Thoracic aorta (tissue), 2 donors: ENCODE measurements at regions not wholly inside any gene's neighbourhood (a gene's known extent, or its start where the extent isn't known, plus 50 kb on each side); places are given as distances from the start of the nearest gene placed in this dataset.

Experiments used
- ATAC-seq: fragments of 150-250 bp; one replicate; pipeline ENCODE4 v1.8.0; 2017; ENCODE audit warnings: low read depth; ENCODE audit not compliant: insufficient number of reproducible peaks, low FRiP score
- DNase-seq: peaks from one replicate; pipeline ENCODE4 v3.0.0-alpha.2; 2020; ENCODE audit warnings: low spot score
- H3K27ac ChIP-seq, 2 donors: fragments of 200-600 bp; sonication (generic); 1 replicate in 1 of 2; 2 replicates in 1 of 2; pipeline ENCODE4 v1.5.1; 2016; ENCODE audit warnings: mild to moderate bottlenecking in 2 of 2, moderate library complexity in 2 of 2
- H3K27me3 ChIP-seq: fragments of 200-600 bp; sonication (generic); replicated peaks from 2 replicates; pipeline ENCODE4 v1.6.0; 2016; ENCODE audit warnings: mild to moderate bottlenecking; ENCODE audit not compliant: insufficient read depth
- H3K36me3 ChIP-seq: fragments of 200-600 bp; sonication (generic); one replicate; pipeline ENCODE4 v1.5.1; 2016
- H3K4me1 ChIP-seq, 2 donors: fragments of 200-600 bp; sonication (generic); 1 replicate in 1 of 2; 2 replicates in 1 of 2; pipeline versions ENCODE4 v1.5.1 to v1.6.0; 2016; ENCODE audit warnings: low read depth in 2 of 2, mild to moderate bottlenecking in 1 of 2; ENCODE audit not compliant: control insufficient read depth in 1 of 2
- H3K4me3 ChIP-seq: fragments of 200-600 bp; sonication (generic); 2 replicates; pipeline ENCODE4 v1.5.1; 2016; ENCODE audit warnings: mild to moderate bottlenecking
- H3K9me3 ChIP-seq: fragments of 200-600 bp; sonication (generic); 2 replicates; pipeline ENCODE4 v1.5.1; 2016
- TF ChIP-seq, protein P1 (sequence below): fragments of 200-600 bp; sonication (generic); IDR thresholded peaks from one replicate; pipeline ENCODE4 v1.5.1; 2019; ENCODE audit warnings: antibody characterized with exemption

DNA sequence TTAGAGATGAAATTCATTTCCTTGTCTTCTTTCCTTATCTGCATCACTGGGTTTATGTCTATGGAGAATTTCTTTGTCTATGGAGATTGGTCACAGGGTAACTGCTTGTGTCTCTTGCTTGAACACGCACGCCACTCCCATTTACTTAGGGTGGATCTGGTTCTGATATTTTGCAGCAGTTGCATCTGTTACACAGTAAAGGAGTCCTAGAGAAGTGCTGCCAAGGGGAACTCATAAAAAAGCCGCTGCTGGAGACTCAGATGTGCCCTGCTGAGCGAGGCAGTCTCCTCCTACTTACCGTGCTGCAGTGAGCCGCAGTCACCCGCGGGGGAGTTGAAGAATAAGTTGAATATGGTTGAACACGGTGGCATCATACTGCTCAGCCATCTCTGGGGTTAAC, 105.2 kb upstream of the KLHL25 start:
- ATAC-seq (no peak), DNase-seq (no peak)
- H3K27ac ChIP-seq, result no peak overlapping the region
- no peaks in the 10 kb centered on the region for H3K27me3 ChIP-seq
- H3K4me3 ChIP-seq, result no peak overlapping the region
- TF ChIP-seq, protein P1, sequence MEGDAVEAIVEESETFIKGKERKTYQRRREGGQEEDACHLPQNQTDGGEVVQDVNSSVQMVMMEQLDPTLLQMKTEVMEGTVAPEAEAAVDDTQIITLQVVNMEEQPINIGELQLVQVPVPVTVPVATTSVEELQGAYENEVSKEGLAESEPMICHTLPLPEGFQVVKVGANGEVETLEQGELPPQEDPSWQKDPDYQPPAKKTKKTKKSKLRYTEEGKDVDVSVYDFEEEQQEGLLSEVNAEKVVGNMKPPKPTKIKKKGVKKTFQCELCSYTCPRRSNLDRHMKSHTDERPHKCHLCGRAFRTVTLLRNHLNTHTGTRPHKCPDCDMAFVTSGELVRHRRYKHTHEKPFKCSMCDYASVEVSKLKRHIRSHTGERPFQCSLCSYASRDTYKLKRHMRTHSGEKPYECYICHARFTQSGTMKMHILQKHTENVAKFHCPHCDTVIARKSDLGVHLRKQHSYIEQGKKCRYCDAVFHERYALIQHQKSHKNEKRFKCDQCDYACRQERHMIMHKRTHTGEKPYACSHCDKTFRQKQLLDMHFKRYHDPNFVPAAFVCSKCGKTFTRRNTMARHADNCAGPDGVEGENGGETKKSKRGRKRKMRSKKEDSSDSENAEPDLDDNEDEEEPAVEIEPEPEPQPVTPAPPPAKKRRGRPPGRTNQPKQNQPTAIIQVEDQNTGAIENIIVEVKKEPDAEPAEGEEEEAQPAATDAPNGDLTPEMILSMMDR, result no peak
- H3K36me3 ChIP-seq, result no peaks in the 10 kb centered on the region
- H3K4me1 ChIP-seq, result no peaks in the 10 kb centered on the region
- H3K9me3 ChIP-seq, result no peaks in the 10 kb centered on the region

DNA sequence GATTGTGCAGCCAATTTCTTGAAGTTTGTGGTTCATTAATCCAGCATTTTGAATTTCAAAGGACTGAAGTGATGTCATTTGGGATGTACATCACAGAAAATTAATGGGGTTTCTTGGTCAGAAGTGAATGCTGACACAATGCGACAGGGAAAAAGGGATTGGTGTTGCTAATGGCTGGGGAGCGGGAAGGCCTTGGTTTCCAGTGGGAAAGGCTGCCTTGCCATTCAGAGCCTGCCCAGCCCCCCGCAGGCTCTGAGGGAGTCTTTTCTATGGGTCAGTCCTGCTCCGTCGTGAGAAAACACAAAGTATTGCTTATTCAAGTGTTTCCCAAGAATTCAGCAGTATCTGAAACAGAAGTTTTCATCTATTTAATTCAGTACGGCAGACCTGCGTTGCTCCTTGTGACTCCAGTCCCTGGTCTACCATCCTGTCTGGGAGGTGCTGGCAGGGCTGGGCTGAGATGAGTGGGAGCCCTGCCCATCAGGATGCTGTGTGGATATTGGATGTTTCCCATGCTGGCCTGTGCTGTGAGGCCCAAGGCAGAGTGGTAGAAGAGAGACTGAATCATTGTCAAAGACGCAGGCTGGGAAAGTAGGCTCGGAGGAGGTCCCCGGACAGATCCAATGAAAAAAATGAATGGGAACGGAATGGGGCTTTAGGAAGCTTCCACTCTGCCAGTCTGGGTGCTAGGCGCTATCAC, 111.2 kb upstream of the KLHL25 start:
- Histone ChIP-seq H3K27ac (no peak overlapping the region), H3K4me3 (no peak overlapping the region), H3K9me3 (no peaks in the 10 kb centered on the region), H3K36me3 (no peaks in the 10 kb centered on the region), H3K27me3 (no peaks in the 10 kb centered on the region), H3K4me1 (no peaks in the 10 kb centered on the region)
- no peak for ATAC-seq
- no peak for DNase-seq
- TF ChIP-seq, protein P1, result no peak

DNA sequence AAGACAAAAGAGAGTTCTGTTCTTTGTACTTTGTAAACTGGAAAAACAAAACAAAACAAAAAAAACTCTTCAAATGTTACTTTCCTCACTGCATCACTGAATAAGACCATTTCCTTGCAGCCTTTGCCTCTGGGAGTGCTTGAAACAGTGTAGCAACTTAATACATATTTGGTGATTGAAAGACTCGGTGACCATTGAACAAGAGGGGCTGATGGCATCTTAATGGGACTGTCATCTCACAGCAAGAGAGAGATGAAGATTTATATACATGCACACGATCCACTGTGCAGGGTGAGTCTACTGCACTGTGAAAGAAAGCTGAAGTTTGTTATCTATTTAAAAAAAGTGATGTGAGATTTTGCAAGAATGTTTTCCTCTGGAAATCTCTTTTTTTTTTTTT, 111.9 kb upstream of the KLHL25 start:
- DNase-seq (no peak), ATAC-seq (no peak)
- no peaks in the 10 kb centered on the region for H3K9me3 ChIP-seq
- H3K27me3 ChIP-seq, result no peaks in the 10 kb centered on the region
- no peak overlapping the region for H3K27ac ChIP-seq
- H3K4me1 ChIP-seq, result no peaks in the 10 kb centered on the region
- H3K4me3 ChIP-seq, result no peak overlapping the region
- TF ChIP-seq, protein P1, result no peak
- H3K36me3 ChIP-seq, result no peaks in the 10 kb centered on the region

DNA sequence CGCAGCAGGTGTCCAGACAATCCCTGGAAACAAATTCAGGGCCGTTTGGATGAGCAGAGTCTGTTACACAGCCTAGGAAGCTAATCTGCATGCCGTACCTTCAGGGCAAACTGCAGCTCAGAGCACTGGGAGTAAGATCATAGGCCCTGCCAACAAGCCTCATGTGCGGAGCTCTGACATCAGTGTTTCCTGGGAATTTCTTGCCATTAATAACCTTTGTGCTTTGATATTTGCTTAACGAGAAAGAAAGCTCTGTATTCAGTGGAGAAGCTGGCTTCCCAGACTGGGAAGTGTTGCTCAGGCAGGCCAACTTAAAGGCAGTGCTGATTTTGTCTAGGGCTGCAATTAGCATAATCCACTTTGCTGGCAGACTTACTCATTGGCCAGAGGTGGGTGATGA, 116.1 kb upstream of the KLHL25 start:
- Histone ChIP-seq H3K9me3 (no peaks in the 10 kb centered on the region), H3K27me3 (no peaks in the 10 kb centered on the region), H3K27ac (no peak overlapping the region), H3K36me3 (no peaks in the 10 kb centered on the region), H3K4me3 (no peak overlapping the region), H3K4me1 (no peaks in the 10 kb centered on the region)
- DNase-seq (no peak), ATAC-seq (no peak)
- TF ChIP-seq, protein P1, result no peak

DNA sequence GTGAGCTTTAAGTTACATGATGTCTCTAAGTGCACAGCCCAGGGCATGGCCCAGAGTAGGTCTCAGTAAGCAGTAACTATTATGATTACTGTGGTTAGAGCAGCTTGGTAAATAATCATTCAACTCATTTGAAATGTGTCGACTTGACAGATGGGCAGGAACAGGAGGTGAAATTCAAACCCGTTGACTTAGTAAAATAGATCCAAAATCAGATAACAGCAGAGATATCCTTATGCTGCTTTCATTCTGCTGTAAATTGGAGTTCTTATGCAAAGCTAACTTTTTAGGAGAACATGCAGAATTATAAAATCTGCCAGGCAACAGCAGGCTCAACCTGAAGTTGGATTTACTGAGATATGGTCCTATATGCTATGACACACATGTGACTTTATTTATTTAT, 118.7 kb upstream of the KLHL25 start:
- Histone ChIP-seq H3K4me1 (no peaks in the 10 kb centered on the region), H3K9me3 (no peaks in the 10 kb centered on the region), H3K36me3 (no peaks in the 10 kb centered on the region), H3K27me3 (no peaks in the 10 kb centered on the region), H3K27ac (no peak overlapping the region), H3K4me3 (no peak overlapping the region)
- TF ChIP-seq, protein P1, result no peak
- no peak for DNase-seq
- ATAC-seq, result no peak
